Testis (tissue), 2 donors: ENCODE measurements at regions not wholly inside any gene's neighbourhood (a gene's known extent, or its start where the extent isn't known, plus 50 kb on each side); places are given as distances from the start of the nearest gene placed in this dataset.
"Not testable (repeated sequence)": the region's sequence is repeated elsewhere in the genome, so short reads cannot be mapped to it uniquely, and the experiment has no call there.

Experiments used
- DNase-seq: peaks from one replicate; pipeline ENCODE4 v3.0.0-alpha.2; 2019
- H3K27ac ChIP-seq, 2 donors: fragments of 200-600 bp; sonication (generic); one replicate each; pipeline ENCODE4 v1.5.1; 2019
- H3K27me3 ChIP-seq: fragments of 200-600 bp; sonication (generic); one replicate; pipeline ENCODE4 v1.5.1; 2019
- H3K36me3 ChIP-seq: fragments of 200-600 bp; sonication (generic); one replicate; pipeline ENCODE4 v1.5.1; 2017; ENCODE audit warnings: low read depth; ENCODE audit errors: missing control alignments
- H3K4me1 ChIP-seq: fragments of 200-600 bp; sonication (generic); one replicate; pipeline ENCODE4 v1.5.1; 2019
- H3K4me3 ChIP-seq, 2 donors: fragments of 200-600 bp; sonication (generic); one replicate each; pipeline ENCODE4 v1.5.1; 2017 to 2019
- H3K9me3 ChIP-seq: fragments of 200-600 bp; sonication (generic); one replicate; pipeline ENCODE4 v1.5.1; 2017
- POLR2A ChIP-seq: fragments of 450-650 bp; IDR thresholded peaks from one replicate; pipeline ENCODE4 v1.6.1; 2017; ENCODE audit warnings: antibody characterized with exemption, mild to moderate bottlenecking, moderate library complexity
- WGBS, 2 donors: methylation state at CpG; one replicate each; pipeline ENCODE4 v1.1.5; 2018; 5-methylcytosine and 5-hydroxymethylcytosine counted together
- intact Hi-C: fragments of 100-400 bp; cut with DNase I; formaldehyde crosslinking; loops from one replicate; pipeline ENCODE4 v1.15.1; 2023; ENCODE audit warnings: low total_unique reads
- TF ChIP-seq, protein P1 (sequence below), 3 experiments: fragments of 450-650 bp in 2 of 3; fragments of 200-600 bp in 1 of 3; sonication (generic) in 1 of 3; IDR thresholded peaks; one replicate each; pipeline ENCODE4 v1.5.1; 2016 to 2019; ENCODE audit warnings: antibody characterized with exemption in 3 of 3, mild to moderate bottlenecking in 2 of 3, moderate library complexity in 1 of 3

DNA sequence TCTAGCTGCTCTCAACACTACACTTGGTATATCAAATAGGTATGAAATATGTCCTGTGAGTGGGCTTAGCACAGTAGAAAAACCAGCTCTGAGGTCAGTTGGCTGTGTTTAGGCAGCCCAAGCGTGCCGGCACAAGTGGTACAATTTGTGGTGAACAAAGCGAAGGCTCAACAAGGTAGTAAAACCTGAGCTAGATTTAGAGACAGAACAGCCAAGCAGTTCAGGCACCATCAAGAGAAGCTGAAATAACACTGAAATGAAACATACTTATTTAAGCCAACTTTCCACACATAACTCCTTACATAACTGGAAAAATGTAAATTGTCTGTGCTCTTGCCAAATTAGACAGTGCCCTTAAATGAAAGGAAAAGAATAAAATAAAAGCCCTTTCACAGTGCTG, 596.8 kb upstream of the FBXO33 start:
- DNase-seq = no peak
- Histone ChIP-seq H3K4me3 (no peak overlapping the region), H3K4me1 (no peaks in the 10 kb centered on the region), H3K9me3 (no peaks in the 10 kb centered on the region), H3K36me3 (no peaks in the 10 kb centered on the region), H3K27ac (no peak overlapping the region), H3K27me3 (no peaks in the 10 kb centered on the region)
- TF ChIP-seq, protein P1, sequence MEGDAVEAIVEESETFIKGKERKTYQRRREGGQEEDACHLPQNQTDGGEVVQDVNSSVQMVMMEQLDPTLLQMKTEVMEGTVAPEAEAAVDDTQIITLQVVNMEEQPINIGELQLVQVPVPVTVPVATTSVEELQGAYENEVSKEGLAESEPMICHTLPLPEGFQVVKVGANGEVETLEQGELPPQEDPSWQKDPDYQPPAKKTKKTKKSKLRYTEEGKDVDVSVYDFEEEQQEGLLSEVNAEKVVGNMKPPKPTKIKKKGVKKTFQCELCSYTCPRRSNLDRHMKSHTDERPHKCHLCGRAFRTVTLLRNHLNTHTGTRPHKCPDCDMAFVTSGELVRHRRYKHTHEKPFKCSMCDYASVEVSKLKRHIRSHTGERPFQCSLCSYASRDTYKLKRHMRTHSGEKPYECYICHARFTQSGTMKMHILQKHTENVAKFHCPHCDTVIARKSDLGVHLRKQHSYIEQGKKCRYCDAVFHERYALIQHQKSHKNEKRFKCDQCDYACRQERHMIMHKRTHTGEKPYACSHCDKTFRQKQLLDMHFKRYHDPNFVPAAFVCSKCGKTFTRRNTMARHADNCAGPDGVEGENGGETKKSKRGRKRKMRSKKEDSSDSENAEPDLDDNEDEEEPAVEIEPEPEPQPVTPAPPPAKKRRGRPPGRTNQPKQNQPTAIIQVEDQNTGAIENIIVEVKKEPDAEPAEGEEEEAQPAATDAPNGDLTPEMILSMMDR (IDR thresholded peaks at IDR 0.05) = no peak
- no peak for TF ChIP-seq POLR2A
- WGBS, 2 donors = 77 to 83% methylated on average over 3 of the region's 3 CpGs
- intact Hi-C loops = no loop called here

DNA sequence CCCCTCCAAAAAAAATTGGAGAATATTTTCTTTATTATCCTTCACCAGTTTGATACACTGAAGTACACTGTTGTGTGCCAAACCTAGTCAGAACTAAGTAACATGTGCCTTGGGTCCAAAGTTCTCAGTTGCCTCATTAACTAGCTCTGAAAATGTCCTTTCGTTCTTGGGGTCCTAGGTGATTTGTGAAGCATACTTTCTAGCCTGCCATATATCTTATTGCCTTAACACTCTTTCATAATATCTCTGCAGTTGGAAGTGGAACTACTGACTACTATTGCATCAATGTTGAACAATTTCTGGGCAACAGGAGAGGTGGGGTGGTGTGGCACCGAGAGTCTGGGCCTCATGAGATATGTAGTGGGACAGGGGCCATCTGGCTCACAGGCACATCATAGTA, 592.9 kb upstream of the FBXO33 start:
- H3K9me3 ChIP-seq = no peaks in the 10 kb centered on the region
- TF ChIP-seq, protein P1 (IDR thresholded peaks at IDR 0.05) = no peak
- TF ChIP-seq POLR2A = no peak
- H3K36me3 ChIP-seq = no peaks in the 10 kb centered on the region
- no peak overlapping the region for H3K4me3 ChIP-seq
- 37 to 86% methylated on average over 2 of the region's 2 CpGs for WGBS, 2 donors
- intact Hi-C loops = no loop called here
- H3K27ac ChIP-seq = no peak overlapping the region
- DNase-seq = no peak
- no peaks in the 10 kb centered on the region for H3K4me1 ChIP-seq
- H3K27me3 ChIP-seq = no peaks in the 10 kb centered on the region

DNA sequence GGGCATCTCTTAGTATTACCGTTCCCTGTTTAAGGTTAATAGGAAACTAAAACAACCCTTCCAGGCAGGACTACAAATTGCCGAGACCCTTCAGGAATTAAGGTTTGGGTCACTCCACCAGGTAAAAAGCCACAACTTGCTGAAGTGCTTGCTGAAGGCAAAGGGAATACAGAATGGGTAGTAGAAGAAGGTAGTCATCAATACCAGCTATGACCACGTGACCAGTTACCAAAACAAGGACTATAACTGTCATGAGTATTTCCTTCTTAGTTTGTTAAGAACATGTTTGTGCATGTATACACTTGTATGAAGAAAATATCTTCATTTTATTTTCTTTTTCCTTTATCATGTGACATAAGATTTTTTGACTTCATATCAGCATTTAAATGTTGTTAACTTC, 578.7 kb upstream of the FBXO33 start:
- no peak for DNase-seq
- Histone ChIP-seq H3K36me3 (no peaks in the 10 kb centered on the region), H3K27me3 (no peaks in the 10 kb centered on the region), H3K9me3 (no peaks in the 10 kb centered on the region), H3K27ac (no peak overlapping the region), H3K4me3 (no peak overlapping the region), H3K4me1 (no peaks in the 10 kb centered on the region)
- intact Hi-C loops = no loop called here
- TF ChIP-seq, protein P1 (IDR thresholded peaks at IDR 0.05) = no peak
- no peak for TF ChIP-seq POLR2A
- 86 to 90% methylated on average over 3 of the region's 3 CpGs for WGBS, 2 donors

DNA sequence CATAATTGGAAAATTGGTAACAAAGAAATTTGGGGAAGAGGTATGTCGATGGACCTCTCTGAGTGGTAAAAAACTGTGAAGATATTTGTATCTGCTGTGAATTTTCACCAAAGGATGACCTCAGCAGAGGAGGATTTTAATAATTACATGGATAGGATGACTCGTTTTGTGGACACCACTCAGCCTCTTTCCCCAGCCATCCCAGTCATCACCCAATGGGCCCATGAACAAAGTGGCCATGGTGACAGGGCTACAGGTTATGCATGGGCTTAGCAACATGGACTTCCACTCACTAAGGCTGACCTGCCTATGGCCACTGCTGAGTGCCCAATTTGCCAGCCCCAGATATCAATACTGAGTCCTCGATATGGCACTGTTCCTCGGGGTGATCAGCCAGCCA, 577.5 kb upstream of the FBXO33 start:
- no peaks in the 10 kb centered on the region for H3K36me3 ChIP-seq
- TF ChIP-seq POLR2A = no peak
- TF ChIP-seq, protein P1 (IDR thresholded peaks at IDR 0.05) = no peak
- H3K9me3 ChIP-seq = no peaks in the 10 kb centered on the region
- H3K27me3 ChIP-seq = no peaks in the 10 kb centered on the region
- 90 to 93% methylated on average over 3 to 4 of the region's 4 CpGs for WGBS, 2 donors
- DNase-seq = no peak
- intact Hi-C loops = no loop called here
- no peaks in the 10 kb centered on the region for H3K4me1 ChIP-seq
- H3K4me3 ChIP-seq = no peak overlapping the region
- no peak overlapping the region for H3K27ac ChIP-seq

DNA sequence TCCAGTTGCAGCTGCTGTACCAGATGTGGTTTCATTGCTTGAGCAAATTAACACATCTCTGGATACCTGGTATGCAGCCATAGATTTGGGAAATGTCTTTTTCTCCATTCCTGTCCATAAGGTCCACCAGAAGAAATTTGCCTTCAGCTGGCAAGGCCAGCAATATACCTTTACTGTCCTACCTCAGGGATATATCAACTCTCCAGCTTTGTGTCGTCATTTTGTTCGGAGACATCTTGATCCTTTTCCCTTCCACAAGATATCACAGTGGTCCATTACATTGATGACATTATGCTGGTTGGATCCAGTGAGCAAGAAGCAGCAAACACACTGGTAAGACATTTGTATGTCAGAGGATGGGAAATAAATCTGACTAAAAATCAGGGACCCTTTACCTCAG, 576.1 kb upstream of the FBXO33 start:
- H3K4me1 ChIP-seq, H3K27me3 ChIP-seq, intact Hi-C loops, DNase-seq, H3K27ac ChIP-seq, H3K4me3 ChIP-seq, H3K36me3 ChIP-seq, H3K9me3 ChIP-seq: not testable (repeated sequence)
- WGBS, 2 donors = 94% methylated on average over 2 of the region's 2 CpGs
